Parathyroid adenoma (tissue), 2 donors: ENCODE measurements at regions not wholly inside any gene's neighbourhood (a gene's known extent, or its start where the extent isn't known, plus 50 kb on each side); places are given as distances from the start of the nearest gene placed in this dataset.
"Not testable (repeated sequence)": the region's sequence is repeated elsewhere in the genome, so short reads cannot be mapped to it uniquely, and the experiment has no call there.

Experiments
- H2AFZ ChIP-seq: fragments of 300-600 bp; sonication (generic); one replicate; pipeline ENCODE4 v1.7.0; 2017; ENCODE audit warnings: antibody characterized with exemption, mild to moderate bottlenecking
- H3K27ac ChIP-seq: fragments of 300-600 bp; sonication (generic); one replicate; pipeline ENCODE4 v1.7.0; 2017
- H3K27me3 ChIP-seq: fragments of 300-600 bp; sonication (generic); one replicate; pipeline ENCODE4 v1.7.0; 2017; ENCODE audit warnings: low read length; ENCODE audit not compliant: control insufficient read depth, insufficient read depth
- H3K36me3 ChIP-seq: fragments of 300-600 bp; sonication (generic); one replicate; pipeline ENCODE4 v1.7.0; 2017; ENCODE audit warnings: low read length; ENCODE audit not compliant: control insufficient read depth, insufficient read depth
- H3K4me1 ChIP-seq: fragments of 300-600 bp; sonication (generic); one replicate; pipeline ENCODE4 v1.7.0; 2017; ENCODE audit warnings: control low read depth
- H3K4me2 ChIP-seq: fragments of 300-600 bp; sonication (generic); one replicate; pipeline ENCODE4 v1.7.0; 2017; ENCODE audit warnings: low read length
- H3K4me3 ChIP-seq: fragments of 300-600 bp; sonication (generic); one replicate; pipeline ENCODE4 v1.7.0; 2017; ENCODE audit warnings: low read depth, low read length
- H3K79me2 ChIP-seq: fragments of 300-600 bp; sonication (generic); one replicate; pipeline ENCODE4 v1.7.0; 2017; ENCODE audit warnings: control low read depth
- H3K9ac ChIP-seq: fragments of 300-600 bp; sonication (generic); one replicate; pipeline ENCODE4 v1.7.0; 2017; ENCODE audit warnings: mild to moderate bottlenecking
- H3K9me3 ChIP-seq: fragments of 300-600 bp; sonication (generic); one replicate; pipeline ENCODE4 v1.7.0; 2017; ENCODE audit warnings: low read length; ENCODE audit not compliant: control insufficient read depth
- CTCF ChIP-seq: fragments of 300-600 bp; sonication (generic); IDR thresholded peaks from one replicate; pipeline ENCODE4 v1.7.0; 2017; ENCODE audit warnings: antibody characterized with exemption, mild to moderate bottlenecking
- donor health status: primary hyperparathyroidism.

- no peak overlapping the region for H3K9ac ChIP-seq
- no peak overlapping the region for H3K4me3 ChIP-seq
- no peaks in the 10 kb centered on the region for H3K79me2 ChIP-seq
- no peaks in the 10 kb centered on the region for H3K9me3 ChIP-seq
- no peak for TF ChIP-seq CTCF
- H3K4me1 ChIP-seq: no peaks in the 10 kb centered on the region
- H3K36me3 ChIP-seq: no peaks in the 10 kb centered on the region
- H2AFZ ChIP-seq: no peak overlapping the region
- no peaks in the 10 kb centered on the region for H3K27me3 ChIP-seq
- no peak overlapping the region for H3K27ac ChIP-seq
- H3K4me2 ChIP-seq: no peak overlapping the region
Observed at GRCh38 chr1:238914346-238914745, 472.0 kb upstream of the CHRM3 start.

GRCh38 chr1:238913210-238913609 lies 473.2 kb upstream of the CHRM3 start:
- no peaks in the 10 kb centered on the region for H3K79me2 ChIP-seq

GRCh38 chr1:238912148-238912547 lies 474.2 kb upstream of the CHRM3 start:
- no peaks in the 10 kb centered on the region for H3K9me3 ChIP-seq
- TF ChIP-seq CTCF: no peak
- H3K4me1 ChIP-seq: no peaks in the 10 kb centered on the region
- H3K79me2 ChIP-seq: no peaks in the 10 kb centered on the region
- H3K4me2 ChIP-seq: no peak overlapping the region
- no peak overlapping the region for H3K27ac ChIP-seq
- no peaks in the 10 kb centered on the region for H3K27me3 ChIP-seq
- H3K36me3 ChIP-seq: no peaks in the 10 kb centered on the region
- no peak overlapping the region for H3K4me3 ChIP-seq
- H2AFZ ChIP-seq: no peak overlapping the region
- no peak overlapping the region for H3K9ac ChIP-seq

More at GRCh38 chr1:238913210-238913609, 473.2 kb upstream of the CHRM3 start:
- H3K9me3 ChIP-seq: no peaks in the 10 kb centered on the region
- no peaks in the 10 kb centered on the region for H3K36me3 ChIP-seq
- H3K9ac ChIP-seq: no peak overlapping the region
- H3K27ac ChIP-seq: no peak overlapping the region
- no peak overlapping the region for H2AFZ ChIP-seq
- H3K4me3 ChIP-seq: no peak overlapping the region
- TF ChIP-seq CTCF: no peak
- no peaks in the 10 kb centered on the region for H3K4me1 ChIP-seq
- no peak overlapping the region for H3K4me2 ChIP-seq
- H3K27me3 ChIP-seq: no peaks in the 10 kb centered on the region

GRCh38 chr1:238902752-238903151 lies 483.6 kb upstream of the CHRM3 start:
- not testable (repeated sequence) for H2AFZ ChIP-seq, H3K9me3 ChIP-seq, H3K27ac ChIP-seq, H3K36me3 ChIP-seq, H3K4me2 ChIP-seq, H3K9ac ChIP-seq, H3K79me2 ChIP-seq, H3K4me3 ChIP-seq, H3K4me1 ChIP-seq, H3K27me3 ChIP-seq

GRCh38 chr1:238900334-238900865 lies 486.0 kb upstream of the CHRM3 start:
- Histone ChIP-seq H3K4me3 (no peak overlapping the region), H3K27ac (no peak overlapping the region), H3K4me2 (no peak overlapping the region), H3K79me2 (no peaks in the 10 kb centered on the region), H3K36me3 (no peaks in the 10 kb centered on the region), H2AFZ (no peak overlapping the region), H3K9ac (no peak overlapping the region), H3K9me3 (no peaks in the 10 kb centered on the region), H3K4me1 (no peaks in the 10 kb centered on the region), H3K27me3 (no peaks in the 10 kb centered on the region)
- TF ChIP-seq CTCF: no peak
